ENCODE measurements at regions not wholly inside any gene's neighbourhood (a gene's known extent, or its start where the extent isn't known, plus 50 kb on each side); places are given as distances from the start of the nearest gene placed in this dataset.

GRCh38 chr17:65324611-65325342 is 187.6 kb downstream of the RGS9 start:
- no peak for DNase-seq (ENCODE audit: low spot score)
- Histone ChIP-seq H3K4me3 (no peak overlapping the region), H3K27ac (no peak overlapping the region)
- TF ChIP-seq CTCF (IDR thresholded peaks at IDR 0.05): no peak

- Histone ChIP-seq H3K4me3 (no peak overlapping the region), H3K27ac (no peak overlapping the region)
- no peak for TF ChIP-seq CTCF (IDR thresholded peaks at IDR 0.05)
- DNase-seq (ENCODE audit: low spot score): no peak
These were observed 185.9 kb downstream of the RGS9 start for GRCh38 chr17:65323049-65323448.

- no peak for DNase-seq (ENCODE audit: low spot score)
- no peak overlapping the region for H3K4me3 ChIP-seq
- TF ChIP-seq CTCF (IDR thresholded peaks at IDR 0.05): no peak
- H3K27ac ChIP-seq: no peak overlapping the region
These were observed 183.7 kb downstream of the RGS9 start for GRCh38 chr17:65320820-65321219.

GRCh38 chr17:65314212-65314611 is 177.0 kb downstream of the RGS9 start:
- Histone ChIP-seq H3K4me3 (no peak overlapping the region), H3K27ac (no peak overlapping the region)
- TF ChIP-seq CTCF (IDR thresholded peaks at IDR 0.05): no peak
- no peak for DNase-seq (ENCODE audit: low spot score)

- Histone ChIP-seq H3K4me3 (no peak overlapping the region), H3K27ac (no peak overlapping the region)
- no peak for DNase-seq (ENCODE audit: low spot score)
- TF ChIP-seq CTCF (IDR thresholded peaks at IDR 0.05): no peak
These were observed 175.7 kb downstream of the RGS9 start for GRCh38 chr17:65312718-65313377.

- Histone ChIP-seq H3K4me3 (no peak overlapping the region), H3K27ac (no peak overlapping the region)
- TF ChIP-seq CTCF (IDR thresholded peaks at IDR 0.05): no peak
- DNase-seq (ENCODE audit: low spot score): no peak
These were observed 174.1 kb downstream of the RGS9 start for GRCh38 chr17:65311261-65311660.

GRCh38 chr17:65307961-65308316 is 170.8 kb downstream of the RGS9 start:
- no peak overlapping the region for H3K4me3 ChIP-seq
- H3K27ac ChIP-seq: no peak overlapping the region
- DNase-seq (ENCODE audit: low spot score): no peak
- no peak for TF ChIP-seq CTCF (IDR thresholded peaks at IDR 0.05)
